Activated T-cell treated with anti-CD3 and anti-CD28 coated beads, Interleukin-2, amount 50 U/mL, for 4 hours (primary cell): ENCODE measurements at regions not wholly inside any gene's neighbourhood (a gene's known extent, or its start where the extent isn't known, plus 50 kb on each side); places are given as distances from the start of the nearest gene placed in this dataset.

Source experiments
- ATAC-seq, 2 donors: fragments of 200-7000 bp; cut with Tn5 transposase; one replicate each; pipeline ENCODE4 v1.10.0; 2021
- DNase-seq: peaks from one replicate; pipeline ENCODE4 v3.0.0-alpha.2; 2020
- H3K27me3 Mint-ChIP-seq: one replicate; pipeline ENCODE4 v1.8.0; 2021; ENCODE audit warnings: low read depth, mixed read lengths
- H3K36me3 Mint-ChIP-seq: one replicate; pipeline ENCODE4 v1.8.0; 2022; ENCODE audit warnings: mixed read lengths; ENCODE audit not compliant: insufficient read depth
- H3K4me1 Mint-ChIP-seq: one replicate; pipeline ENCODE4 v1.8.0; 2021; ENCODE audit warnings: low read depth, mixed read lengths
- H3K4me3 Mint-ChIP-seq: one replicate; pipeline ENCODE4 v1.8.0; 2021; ENCODE audit warnings: mild to moderate bottlenecking, moderate library complexity, mixed read lengths
- H3K9me3 Mint-ChIP-seq: one replicate; pipeline ENCODE4 v1.8.0; 2021; ENCODE audit warnings: mixed read lengths

DNA sequence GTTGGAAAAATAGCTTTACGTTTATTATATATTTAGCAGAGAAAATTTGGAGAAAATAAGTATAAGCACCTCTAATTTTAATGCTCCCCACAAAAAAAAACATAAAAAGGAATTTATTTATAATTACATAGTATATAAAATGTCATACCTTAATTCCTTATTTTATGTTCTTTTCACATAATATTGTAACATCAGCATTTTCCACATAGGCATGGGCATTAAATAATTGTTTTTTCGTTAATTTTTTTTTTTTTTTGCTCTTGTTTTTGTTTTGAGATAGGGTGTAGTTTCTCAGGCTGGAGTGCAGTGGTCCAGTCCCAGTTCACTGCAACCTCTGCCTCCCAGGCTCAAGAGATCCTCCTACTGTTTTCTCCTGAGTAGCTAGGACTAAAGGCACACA, 329.8 kb upstream of the FOXG1 start:
- peaks cover 31% of the 10 kb centered on the region for H3K9me3 Mint-ChIP-seq
- H3K4me1 Mint-ChIP-seq = no peaks in the 10 kb centered on the region
- ATAC-seq (no peak), DNase-seq (no peak)
- no peaks in the 10 kb centered on the region for H3K27me3 Mint-ChIP-seq
- no peaks in the 10 kb centered on the region for H3K36me3 Mint-ChIP-seq
- no peak overlapping the region for H3K4me3 Mint-ChIP-seq

DNA sequence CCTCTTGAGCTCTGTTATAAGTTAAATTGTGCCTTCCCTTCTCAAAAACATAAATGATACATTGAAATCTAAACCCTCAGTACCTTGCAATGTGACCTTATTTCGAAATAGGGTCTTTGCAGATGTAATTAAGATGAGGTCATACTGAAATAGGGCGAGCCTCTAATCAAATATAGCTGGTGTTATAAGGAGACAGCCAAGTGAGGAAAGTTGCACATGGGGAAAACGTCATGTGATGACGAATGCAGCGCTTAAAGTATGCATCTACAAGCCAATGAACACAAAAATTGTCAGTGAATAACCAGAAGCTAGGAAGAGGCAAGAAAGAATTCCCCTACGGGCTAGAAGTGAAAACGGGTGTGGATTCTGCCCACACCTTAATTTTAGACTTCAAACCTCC, 305.2 kb upstream of the FOXG1 start:
- Mint-ChIP-seq H3K27me3 (no peaks in the 10 kb centered on the region), H3K9me3 (peaks cover 14% of the 10 kb centered on the region), H3K36me3 (no peaks in the 10 kb centered on the region), H3K4me1 (no peaks in the 10 kb centered on the region), H3K4me3 (no peak overlapping the region)
- DNase-seq = no peak
- no peak for ATAC-seq

DNA sequence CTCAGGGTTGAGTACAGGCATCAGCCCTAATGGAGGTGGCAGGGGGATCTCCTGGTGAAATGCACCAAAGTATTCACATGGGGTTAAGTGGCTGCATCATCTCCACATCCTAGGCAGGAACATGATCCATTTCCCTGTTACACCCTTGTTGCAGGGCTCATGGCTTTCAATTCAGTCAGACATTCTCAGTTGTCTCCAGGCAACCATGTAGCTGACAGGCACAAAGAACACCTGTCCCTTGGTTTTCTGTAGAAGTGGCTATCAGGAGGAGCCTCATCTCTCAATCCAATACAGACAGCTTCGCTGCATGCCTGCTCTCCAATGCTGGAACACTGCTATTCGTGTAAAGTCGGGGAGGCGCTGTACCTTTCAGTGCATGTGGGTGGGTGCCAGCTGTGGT, 299.0 kb upstream of the FOXG1 start:
- no peak for ATAC-seq
- H3K4me1 Mint-ChIP-seq = no peaks in the 10 kb centered on the region
- H3K36me3 Mint-ChIP-seq = no peaks in the 10 kb centered on the region

DNA sequence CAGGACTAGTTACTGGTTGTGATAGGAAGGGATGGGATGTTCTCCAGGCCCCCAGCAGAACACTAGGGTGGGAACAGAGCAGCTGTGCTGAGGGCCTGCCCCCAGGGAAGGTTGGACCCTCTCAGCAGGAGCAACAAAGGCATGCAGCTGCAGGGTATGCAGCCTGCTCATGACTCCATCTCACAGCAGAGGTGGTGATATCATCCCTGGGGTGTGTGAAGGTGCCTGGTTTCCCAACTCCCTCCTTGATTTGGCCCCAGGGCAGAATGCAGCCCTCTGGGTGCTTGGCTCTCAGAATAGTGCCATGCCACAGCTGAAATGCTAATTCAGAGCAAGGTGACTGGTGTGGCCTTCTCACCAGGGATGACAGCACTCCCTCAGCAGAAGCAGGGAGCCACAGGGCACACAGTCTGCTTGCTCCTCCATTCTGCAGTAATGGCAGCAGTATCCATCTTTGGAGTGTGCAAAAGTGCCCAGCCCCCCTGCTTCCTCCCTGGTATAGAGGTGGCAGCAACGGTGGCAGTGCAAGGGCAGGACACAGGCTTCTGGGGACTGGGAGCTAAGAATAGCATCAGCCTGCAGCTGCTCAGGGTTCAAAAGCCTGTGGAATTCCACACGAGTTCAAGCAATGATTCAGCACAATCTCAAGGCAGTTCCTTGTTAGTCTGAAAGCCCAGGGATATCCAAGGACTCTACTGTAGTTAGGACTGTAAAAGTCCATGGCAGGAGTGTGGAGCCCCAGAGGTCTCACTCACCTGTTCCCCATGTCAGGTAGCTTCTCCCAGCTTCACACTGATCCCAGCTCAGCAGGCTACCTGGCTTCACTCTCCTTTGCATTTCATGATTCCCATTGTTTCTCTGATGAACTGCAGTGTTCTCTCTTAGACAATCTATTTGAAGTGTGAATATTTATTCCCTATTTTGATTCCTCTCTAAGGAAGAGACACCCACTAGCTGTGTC, 298.1 kb upstream of the FOXG1 start:
- Mint-ChIP-seq H3K36me3 (no peaks in the 10 kb centered on the region), H3K4me1 (no peaks in the 10 kb centered on the region), H3K27me3 (no peaks in the 10 kb centered on the region), H3K4me3 (no peak overlapping the region), H3K9me3 (peaks cover 11% of the 10 kb centered on the region)
- DNase-seq = no peak
- no peak for ATAC-seq

More for the DNA sequence above, 299.0 kb upstream of the FOXG1 start:
- Mint-ChIP-seq H3K4me3 (no peak overlapping the region), H3K9me3 (peaks cover 15% of the 10 kb centered on the region), H3K27me3 (no peaks in the 10 kb centered on the region)
- DNase-seq = no peak

DNA sequence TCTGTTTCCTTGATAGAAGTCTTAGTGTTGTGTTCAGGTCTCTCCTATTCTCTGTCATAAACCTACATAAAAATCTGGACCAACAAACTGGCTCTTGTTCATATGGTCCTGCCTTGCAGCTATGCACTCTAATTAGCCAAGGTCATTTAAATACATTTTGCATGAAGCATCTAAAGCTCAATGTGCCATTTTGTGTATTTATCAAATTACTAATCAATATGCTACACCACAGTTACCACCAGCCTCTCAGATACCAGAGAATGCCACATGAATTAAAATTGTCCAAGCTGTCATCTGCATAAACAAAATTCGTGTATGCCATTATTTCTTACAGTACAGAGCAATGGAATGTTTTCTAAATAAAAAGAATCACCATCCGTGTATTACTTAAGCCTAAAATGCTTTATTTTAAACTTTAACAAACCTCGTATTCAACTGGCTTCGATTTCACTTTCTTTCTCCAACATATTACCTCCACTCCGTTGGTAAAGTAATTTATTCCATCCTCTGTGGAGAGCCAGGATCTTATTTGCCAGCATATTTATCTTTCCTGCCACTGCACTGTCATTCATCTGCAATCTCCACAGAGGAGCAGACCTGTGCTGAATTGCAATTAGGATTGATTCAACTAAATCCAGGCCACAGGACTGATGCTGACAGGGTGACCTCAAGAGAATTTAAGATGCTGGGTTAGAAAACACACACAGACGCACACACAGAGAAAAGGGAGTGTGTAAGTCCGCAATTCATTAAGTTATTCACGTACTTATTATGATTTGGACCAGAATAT, 284.1 kb upstream of the FOXG1 start:
- DNase-seq = no peak
- Mint-ChIP-seq H3K9me3 (peaks cover 14% of the 10 kb centered on the region), H3K36me3 (no peaks in the 10 kb centered on the region), H3K4me3 (no peak overlapping the region), H3K4me1 (no peaks in the 10 kb centered on the region), H3K27me3 (no peaks in the 10 kb centered on the region)
- ATAC-seq = no peak

DNA sequence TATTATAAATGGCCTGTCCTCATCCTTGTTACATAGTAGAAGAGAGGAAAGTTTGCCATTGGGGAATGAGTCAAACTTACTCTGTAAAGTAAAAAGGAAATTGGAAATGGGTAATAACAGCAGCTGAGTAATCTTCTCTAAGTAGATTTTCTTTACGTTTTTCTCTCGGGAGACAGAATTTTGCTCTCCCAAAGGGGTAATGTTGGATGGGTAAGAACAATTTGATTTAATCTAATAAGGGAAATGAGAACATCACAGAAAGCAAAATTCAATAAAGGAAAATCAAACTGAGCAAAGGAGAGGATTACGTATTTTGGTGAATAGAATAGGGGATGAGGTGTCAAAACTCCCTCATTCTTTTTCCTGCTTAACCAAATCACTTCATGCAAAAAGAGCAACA, 283.1 kb upstream of the FOXG1 start:
- H3K27me3 Mint-ChIP-seq = no peaks in the 10 kb centered on the region
- no peaks in the 10 kb centered on the region for H3K36me3 Mint-ChIP-seq
- peaks cover 20% of the 10 kb centered on the region for H3K9me3 Mint-ChIP-seq
- no peaks in the 10 kb centered on the region for H3K4me1 Mint-ChIP-seq
- H3K4me3 Mint-ChIP-seq = no peak overlapping the region
- DNase-seq (no peak), ATAC-seq (no peak)

DNA sequence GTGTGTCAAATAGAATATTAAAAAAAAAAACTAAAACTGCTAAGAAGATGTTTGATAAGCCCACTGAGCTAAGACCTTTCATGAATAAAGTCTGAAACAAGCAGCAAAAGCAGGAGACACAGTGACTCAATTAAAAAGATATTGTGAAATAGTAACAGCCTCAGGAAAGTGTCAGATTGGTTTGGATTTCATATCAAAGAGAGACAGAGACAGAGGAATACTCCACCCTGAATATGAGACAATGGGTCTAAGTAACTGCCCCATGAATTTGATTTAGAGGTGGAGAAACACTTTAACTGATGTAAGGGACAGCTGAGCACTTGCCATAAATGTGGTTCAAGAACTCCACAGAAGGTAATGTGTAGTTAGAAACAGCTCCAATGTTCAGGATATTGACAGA, 277.9 kb upstream of the FOXG1 start:
- no peak for ATAC-seq
- Mint-ChIP-seq H3K36me3 (no peaks in the 10 kb centered on the region), H3K4me1 (no peaks in the 10 kb centered on the region), H3K4me3 (no peak overlapping the region), H3K9me3 (peaks cover 20% of the 10 kb centered on the region), H3K27me3 (no peaks in the 10 kb centered on the region)
- DNase-seq = no peak

DNA sequence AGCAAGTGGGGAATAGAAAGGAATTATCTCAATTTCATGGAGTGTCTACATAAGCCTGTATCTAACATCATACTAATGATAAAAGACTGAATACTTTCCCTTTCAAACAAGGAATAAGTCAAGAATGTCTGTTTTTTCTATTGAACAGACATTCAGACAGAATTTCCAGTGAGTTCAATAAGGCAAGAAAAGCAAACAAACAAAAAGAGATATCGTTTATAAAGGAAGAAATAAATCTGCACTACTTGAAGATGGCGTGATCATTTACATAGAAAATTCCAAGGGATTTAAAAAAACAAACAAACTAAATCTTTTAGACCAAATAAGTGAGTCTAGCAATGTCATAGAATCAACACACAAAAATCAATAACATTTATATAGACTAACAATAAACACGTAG, 273.1 kb upstream of the FOXG1 start:
- no peaks in the 10 kb centered on the region for H3K4me1 Mint-ChIP-seq
- H3K9me3 Mint-ChIP-seq = peaks cover 20% of the 10 kb centered on the region
- no peaks in the 10 kb centered on the region for H3K27me3 Mint-ChIP-seq
- DNase-seq (no peak), ATAC-seq (no peak)
- H3K36me3 Mint-ChIP-seq = no peaks in the 10 kb centered on the region
- no peak overlapping the region for H3K4me3 Mint-ChIP-seq

DNA sequence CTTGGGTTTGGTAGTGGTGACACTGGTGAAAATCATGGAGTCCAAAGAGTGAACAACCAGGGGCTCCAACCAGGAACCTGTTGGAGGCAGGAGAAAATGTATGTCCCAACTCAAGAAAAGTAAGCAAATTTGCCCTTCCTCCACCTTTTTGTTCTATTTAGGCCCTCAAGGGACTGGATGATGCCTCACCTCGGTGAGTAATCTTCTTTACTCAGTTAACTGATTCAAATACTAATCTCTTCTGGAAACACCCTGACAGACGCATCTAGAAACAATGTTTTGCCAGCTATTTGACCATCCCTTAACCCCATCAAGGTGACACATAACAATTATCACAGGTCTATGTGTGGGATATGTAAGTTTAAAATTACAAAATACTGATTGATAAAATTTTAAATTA, 272.4 kb upstream of the FOXG1 start:
- H3K4me3 Mint-ChIP-seq = no peak overlapping the region
- no peaks in the 10 kb centered on the region for H3K36me3 Mint-ChIP-seq
- no peak for DNase-seq
- H3K9me3 Mint-ChIP-seq = peaks cover 15% of the 10 kb centered on the region
- ATAC-seq = no peak
- no peaks in the 10 kb centered on the region for H3K4me1 Mint-ChIP-seq
- no peaks in the 10 kb centered on the region for H3K27me3 Mint-ChIP-seq

DNA sequence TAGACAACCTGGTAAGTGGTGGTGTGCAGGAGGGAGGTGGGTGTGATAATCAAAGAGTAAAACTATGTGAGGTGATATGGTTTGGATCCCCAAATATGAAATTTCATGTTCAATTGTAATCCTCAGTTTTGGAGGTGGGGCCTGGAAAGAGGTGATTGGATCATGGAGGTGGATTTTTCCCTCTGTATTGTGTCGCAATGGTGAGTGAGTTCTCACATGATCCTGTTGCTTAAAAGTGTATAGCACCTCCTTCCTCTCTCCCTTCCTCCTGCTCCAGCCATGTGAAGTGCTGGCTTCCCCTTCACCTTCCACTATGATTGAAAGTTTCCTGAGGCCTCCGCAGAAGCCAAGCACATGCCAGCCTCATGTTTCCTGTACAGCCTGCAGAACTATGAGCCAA, 270.2 kb upstream of the FOXG1 start:
- Mint-ChIP-seq H3K36me3 (no peaks in the 10 kb centered on the region), H3K27me3 (no peaks in the 10 kb centered on the region), H3K4me1 (no peaks in the 10 kb centered on the region)

DNA sequence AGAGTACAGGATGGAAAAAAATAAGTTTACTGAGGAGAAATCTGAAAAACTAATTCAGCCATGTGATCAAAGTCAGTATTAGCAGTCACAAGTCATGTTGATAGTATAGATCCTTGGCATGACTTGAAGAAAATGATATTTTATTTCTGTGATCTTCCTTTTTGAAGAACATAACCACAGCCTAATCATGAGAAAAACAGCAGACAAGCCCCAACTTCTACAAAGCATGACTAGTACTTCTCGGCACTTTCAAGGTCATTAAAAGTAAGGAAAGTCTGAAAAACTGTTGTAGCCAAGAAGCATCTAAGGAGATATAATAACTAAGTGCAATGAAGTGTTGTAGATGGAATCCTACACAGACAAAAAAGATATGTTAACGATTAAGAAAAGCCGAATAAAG, 264.1 kb upstream of the FOXG1 start:
- H3K27me3 Mint-ChIP-seq = no peaks in the 10 kb centered on the region
- DNase-seq = no peak
- no peaks in the 10 kb centered on the region for H3K4me1 Mint-ChIP-seq
- H3K36me3 Mint-ChIP-seq = no peaks in the 10 kb centered on the region
- no peak for ATAC-seq
- H3K4me3 Mint-ChIP-seq = no peak overlapping the region
- peaks cover 18% of the 10 kb centered on the region for H3K9me3 Mint-ChIP-seq

More for the DNA sequence above, 270.2 kb upstream of the FOXG1 start:
- DNase-seq = no peak
- H3K9me3 Mint-ChIP-seq = peaks cover 15% of the 10 kb centered on the region
- H3K4me3 Mint-ChIP-seq = no peak overlapping the region
- no peak for ATAC-seq

DNA sequence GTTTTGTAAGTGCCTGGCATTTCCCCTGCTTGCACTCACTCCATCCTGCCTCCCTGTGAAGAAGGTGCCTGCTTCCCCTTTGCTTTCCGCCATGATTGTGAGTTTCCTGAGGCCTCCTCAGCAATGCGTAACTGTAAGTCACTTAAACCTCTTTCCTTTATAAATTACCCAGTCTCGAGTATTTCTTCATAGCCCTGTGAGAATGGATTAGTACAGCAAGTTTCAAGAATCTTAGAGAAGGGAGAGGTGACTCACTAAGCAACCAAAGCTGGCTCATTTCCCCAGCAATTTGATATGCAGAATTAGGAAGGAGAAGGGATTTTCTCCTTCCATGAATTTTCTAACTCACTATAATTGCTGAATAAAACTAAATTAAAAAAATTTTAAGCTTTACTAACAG, 251.0 kb upstream of the FOXG1 start:
- Mint-ChIP-seq H3K9me3 (peaks cover 9% of the 10 kb centered on the region), H3K4me1 (no peaks in the 10 kb centered on the region), H3K36me3 (no peaks in the 10 kb centered on the region)

DNA sequence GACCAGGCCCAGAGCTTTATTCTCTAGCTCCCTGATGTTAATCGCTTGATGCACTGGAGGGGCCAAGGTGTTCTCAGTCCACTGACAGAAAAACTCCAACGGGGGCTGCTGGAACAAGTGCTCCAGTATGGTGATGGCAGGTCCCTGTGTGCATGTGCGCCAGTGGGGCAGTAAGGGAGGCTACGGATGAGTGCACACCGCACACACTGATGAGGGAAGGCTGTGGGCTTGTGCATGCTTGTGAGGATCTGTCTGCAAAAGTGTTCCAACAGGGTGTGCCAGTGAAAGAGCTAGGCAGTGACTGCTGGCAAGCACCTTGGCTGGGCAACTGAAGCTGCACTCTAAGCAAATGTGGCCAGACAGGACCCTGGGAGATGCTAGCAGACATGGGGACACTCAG, 229.7 kb upstream of the FOXG1 start:
- H3K4me3 Mint-ChIP-seq = no peak overlapping the region
- DNase-seq (no peak), ATAC-seq (no peak)
- peaks cover 32% of the 10 kb centered on the region for H3K9me3 Mint-ChIP-seq
- H3K27me3 Mint-ChIP-seq = no peaks in the 10 kb centered on the region
- H3K36me3 Mint-ChIP-seq = no peaks in the 10 kb centered on the region
- no peaks in the 10 kb centered on the region for H3K4me1 Mint-ChIP-seq

More for the DNA sequence above, 251.0 kb upstream of the FOXG1 start:
- DNase-seq (no peak), ATAC-seq (no peak)
- Mint-ChIP-seq H3K27me3 (no peaks in the 10 kb centered on the region), H3K4me3 (no peak overlapping the region)

DNA sequence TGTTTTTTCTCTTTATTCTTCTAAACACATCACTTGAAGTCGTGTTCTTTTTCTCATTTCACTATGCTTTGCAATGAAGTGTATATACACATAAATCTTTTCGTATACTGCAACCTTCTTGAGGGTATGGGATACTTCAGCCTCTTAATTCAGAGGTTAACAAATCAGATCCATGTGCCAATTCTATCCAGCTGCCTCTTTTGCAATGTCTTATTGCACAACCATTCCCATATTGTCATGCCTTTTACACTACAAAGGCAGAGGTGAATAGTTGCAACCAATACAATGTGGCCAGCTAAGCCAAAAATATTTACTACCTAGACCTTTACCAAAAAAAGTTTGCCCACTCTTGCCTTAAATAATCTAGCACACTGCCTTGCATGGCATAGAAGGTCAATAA, 224.5 kb upstream of the FOXG1 start:
- H3K27me3 Mint-ChIP-seq = no peaks in the 10 kb centered on the region
- peaks cover 18% of the 10 kb centered on the region for H3K9me3 Mint-ChIP-seq
- no peaks in the 10 kb centered on the region for H3K36me3 Mint-ChIP-seq
- no peak for DNase-seq
- no peak for ATAC-seq
- no peaks in the 10 kb centered on the region for H3K4me1 Mint-ChIP-seq
- H3K4me3 Mint-ChIP-seq = no peak overlapping the region

DNA sequence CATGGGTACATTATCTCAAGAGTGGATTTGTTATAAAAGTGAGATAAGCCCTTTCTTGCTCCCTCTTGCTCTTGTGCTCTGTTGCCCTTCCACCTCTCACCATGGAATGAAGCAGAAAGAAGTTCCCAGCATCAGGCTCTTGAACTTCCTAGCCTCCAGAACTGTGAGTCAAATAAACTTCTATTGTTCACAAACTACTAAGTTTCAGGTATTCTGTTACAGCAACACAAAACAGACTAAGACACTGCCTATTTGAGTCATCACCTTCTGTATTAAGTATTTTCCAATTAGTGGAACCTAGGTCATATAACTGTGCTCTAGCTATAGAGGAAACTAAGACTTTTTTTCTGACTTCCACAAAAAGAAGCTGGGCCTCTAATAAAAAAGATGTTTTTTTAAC, 201.2 kb upstream of the FOXG1 start:
- Mint-ChIP-seq H3K27me3 (no peaks in the 10 kb centered on the region), H3K36me3 (no peaks in the 10 kb centered on the region), H3K4me1 (no peaks in the 10 kb centered on the region), H3K9me3 (peaks cover 22% of the 10 kb centered on the region), H3K4me3 (no peak overlapping the region)
- no peak for ATAC-seq
- DNase-seq = no peak
